ENCODE measurements at regions not wholly inside any gene's neighbourhood (a gene's known extent, or its start where the extent isn't known, plus 50 kb on each side); places are given as distances from the start of the nearest gene placed in this dataset.

DNA sequence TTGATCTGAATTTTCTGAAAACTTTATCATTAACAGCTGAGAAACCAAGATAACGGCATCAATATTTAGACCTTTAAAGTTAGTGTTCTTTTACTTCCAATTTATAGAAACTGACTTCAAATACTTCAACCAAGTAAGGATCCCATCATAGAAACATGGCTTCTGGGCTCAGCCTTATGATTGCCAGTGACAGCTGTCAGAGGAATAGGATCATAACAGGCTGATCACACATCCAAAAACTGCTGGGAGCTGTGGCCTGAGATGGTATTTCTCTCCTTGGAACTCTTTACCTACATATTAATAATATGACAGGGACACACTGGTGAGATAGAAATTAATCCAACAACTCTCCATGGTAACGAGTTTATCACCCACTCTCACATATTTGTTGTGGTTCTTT lies 448.3 kb upstream of the NMUR2 start (continued):
- TF ChIP-seq, protein P1, sequence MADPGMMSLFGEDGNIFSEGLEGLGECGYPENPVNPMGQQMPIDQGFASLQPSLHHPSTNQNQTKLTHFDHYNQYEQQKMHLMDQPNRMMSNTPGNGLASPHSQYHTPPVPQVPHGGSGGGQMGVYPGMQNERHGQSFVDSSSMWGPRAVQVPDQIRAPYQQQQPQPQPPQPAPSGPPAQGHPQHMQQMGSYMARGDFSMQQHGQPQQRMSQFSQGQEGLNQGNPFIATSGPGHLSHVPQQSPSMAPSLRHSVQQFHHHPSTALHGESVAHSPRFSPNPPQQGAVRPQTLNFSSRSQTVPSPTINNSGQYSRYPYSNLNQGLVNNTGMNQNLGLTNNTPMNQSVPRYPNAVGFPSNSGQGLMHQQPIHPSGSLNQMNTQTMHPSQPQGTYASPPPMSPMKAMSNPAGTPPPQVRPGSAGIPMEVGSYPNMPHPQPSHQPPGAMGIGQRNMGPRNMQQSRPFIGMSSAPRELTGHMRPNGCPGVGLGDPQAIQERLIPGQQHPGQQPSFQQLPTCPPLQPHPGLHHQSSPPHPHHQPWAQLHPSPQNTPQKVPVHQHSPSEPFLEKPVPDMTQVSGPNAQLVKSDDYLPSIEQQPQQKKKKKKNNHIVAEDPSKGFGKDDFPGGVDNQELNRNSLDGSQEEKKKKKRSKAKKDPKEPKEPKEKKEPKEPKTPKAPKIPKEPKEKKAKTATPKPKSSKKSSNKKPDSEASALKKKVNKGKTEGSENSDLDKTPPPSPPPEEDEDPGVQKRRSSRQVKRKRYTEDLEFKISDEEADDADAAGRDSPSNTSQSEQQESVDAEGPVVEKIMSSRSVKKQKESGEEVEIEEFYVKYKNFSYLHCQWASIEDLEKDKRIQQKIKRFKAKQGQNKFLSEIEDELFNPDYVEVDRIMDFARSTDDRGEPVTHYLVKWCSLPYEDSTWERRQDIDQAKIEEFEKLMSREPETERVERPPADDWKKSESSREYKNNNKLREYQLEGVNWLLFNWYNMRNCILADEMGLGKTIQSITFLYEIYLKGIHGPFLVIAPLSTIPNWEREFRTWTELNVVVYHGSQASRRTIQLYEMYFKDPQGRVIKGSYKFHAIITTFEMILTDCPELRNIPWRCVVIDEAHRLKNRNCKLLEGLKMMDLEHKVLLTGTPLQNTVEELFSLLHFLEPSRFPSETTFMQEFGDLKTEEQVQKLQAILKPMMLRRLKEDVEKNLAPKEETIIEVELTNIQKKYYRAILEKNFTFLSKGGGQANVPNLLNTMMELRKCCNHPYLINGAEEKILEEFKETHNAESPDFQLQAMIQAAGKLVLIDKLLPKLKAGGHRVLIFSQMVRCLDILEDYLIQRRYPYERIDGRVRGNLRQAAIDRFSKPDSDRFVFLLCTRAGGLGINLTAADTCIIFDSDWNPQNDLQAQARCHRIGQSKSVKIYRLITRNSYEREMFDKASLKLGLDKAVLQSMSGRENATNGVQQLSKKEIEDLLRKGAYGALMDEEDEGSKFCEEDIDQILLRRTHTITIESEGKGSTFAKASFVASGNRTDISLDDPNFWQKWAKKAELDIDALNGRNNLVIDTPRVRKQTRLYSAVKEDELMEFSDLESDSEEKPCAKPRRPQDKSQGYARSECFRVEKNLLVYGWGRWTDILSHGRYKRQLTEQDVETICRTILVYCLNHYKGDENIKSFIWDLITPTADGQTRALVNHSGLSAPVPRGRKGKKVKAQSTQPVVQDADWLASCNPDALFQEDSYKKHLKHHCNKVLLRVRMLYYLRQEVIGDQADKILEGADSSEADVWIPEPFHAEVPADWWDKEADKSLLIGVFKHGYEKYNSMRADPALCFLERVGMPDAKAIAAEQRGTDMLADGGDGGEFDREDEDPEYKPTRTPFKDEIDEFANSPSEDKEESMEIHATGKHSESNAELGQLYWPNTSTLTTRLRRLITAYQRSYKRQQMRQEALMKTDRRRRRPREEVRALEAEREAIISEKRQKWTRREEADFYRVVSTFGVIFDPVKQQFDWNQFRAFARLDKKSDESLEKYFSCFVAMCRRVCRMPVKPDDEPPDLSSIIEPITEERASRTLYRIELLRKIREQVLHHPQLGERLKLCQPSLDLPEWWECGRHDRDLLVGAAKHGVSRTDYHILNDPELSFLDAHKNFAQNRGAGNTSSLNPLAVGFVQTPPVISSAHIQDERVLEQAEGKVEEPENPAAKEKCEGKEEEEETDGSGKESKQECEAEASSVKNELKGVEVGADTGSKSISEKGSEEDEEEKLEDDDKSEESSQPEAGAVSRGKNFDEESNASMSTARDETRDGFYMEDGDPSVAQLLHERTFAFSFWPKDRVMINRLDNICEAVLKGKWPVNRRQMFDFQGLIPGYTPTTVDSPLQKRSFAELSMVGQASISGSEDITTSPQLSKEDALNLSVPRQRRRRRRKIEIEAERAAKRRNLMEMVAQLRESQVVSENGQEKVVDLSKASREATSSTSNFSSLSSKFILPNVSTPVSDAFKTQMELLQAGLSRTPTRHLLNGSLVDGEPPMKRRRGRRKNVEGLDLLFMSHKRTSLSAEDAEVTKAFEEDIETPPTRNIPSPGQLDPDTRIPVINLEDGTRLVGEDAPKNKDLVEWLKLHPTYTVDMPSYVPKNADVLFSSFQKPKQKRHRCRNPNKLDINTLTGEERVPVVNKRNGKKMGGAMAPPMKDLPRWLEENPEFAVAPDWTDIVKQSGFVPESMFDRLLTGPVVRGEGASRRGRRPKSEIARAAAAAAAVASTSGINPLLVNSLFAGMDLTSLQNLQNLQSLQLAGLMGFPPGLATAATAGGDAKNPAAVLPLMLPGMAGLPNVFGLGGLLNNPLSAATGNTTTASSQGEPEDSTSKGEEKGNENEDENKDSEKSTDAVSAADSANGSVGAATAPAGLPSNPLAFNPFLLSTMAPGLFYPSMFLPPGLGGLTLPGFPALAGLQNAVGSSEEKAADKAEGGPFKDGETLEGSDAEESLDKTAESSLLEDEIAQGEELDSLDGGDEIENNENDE (IDR thresholded peaks at IDR 0.05; ENCODE audit: insufficient replicate concordance, low read length), result no peak
- TF ChIP-seq, protein P2, sequence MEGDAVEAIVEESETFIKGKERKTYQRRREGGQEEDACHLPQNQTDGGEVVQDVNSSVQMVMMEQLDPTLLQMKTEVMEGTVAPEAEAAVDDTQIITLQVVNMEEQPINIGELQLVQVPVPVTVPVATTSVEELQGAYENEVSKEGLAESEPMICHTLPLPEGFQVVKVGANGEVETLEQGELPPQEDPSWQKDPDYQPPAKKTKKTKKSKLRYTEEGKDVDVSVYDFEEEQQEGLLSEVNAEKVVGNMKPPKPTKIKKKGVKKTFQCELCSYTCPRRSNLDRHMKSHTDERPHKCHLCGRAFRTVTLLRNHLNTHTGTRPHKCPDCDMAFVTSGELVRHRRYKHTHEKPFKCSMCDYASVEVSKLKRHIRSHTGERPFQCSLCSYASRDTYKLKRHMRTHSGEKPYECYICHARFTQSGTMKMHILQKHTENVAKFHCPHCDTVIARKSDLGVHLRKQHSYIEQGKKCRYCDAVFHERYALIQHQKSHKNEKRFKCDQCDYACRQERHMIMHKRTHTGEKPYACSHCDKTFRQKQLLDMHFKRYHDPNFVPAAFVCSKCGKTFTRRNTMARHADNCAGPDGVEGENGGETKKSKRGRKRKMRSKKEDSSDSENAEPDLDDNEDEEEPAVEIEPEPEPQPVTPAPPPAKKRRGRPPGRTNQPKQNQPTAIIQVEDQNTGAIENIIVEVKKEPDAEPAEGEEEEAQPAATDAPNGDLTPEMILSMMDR (IDR thresholded peaks at IDR 0.05; ENCODE audit: control extremely low read depth in 1 of 3, insufficient read depth in 1 of 3, low read depth in 1 of 3, low read length in 3 of 3), result no peak
- TF ChIP-seq BACH1 (IDR thresholded peaks at IDR 0.05; ENCODE audit: low read length) (no peak), RFX5 (IDR thresholded peaks at IDR 0.05; ENCODE audit: borderline replicate concordance, low read depth, low read length) (no peak), BCL11A (IDR thresholded peaks at IDR 0.05; ENCODE audit: low read depth in 2 of 2, low read length in 2 of 2) (no peak)
